NCI-H2107 treated with DMSO at 0.1 percent for 48 hours (cell line): ENCODE measurements at regions not wholly inside any gene's neighbourhood (a gene's known extent, or its start where the extent isn't known, plus 50 kb on each side); places are given as distances from the start of the nearest gene placed in this dataset.

Experiments
- DNase-seq: peaks from one replicate; lab custom pipeline; 2025; ENCODE audit not compliant: unreplicated experiment; lab: John Stamatoyannopoulos, UW

- no peak for DNase-seq
Observed at GRCh38 chr5:72032788-72033187, 74.5 kb upstream of the MAP1B start.

GRCh38 chr5:72034770-72035169 lies 72.5 kb upstream of the MAP1B start:
- DNase-seq = no peak

GRCh38 chr5:72035831-72036230 lies 71.4 kb upstream of the MAP1B start:
- no peak for DNase-seq

GRCh38 chr5:72036951-72037350 lies 70.3 kb upstream of the MAP1B start:
- no peak for DNase-seq

- no peak for DNase-seq
Observed at GRCh38 chr5:72040513-72040912, 66.8 kb upstream of the MAP1B start.

- no peak for DNase-seq
Observed at GRCh38 chr5:72041654-72042053, 65.6 kb upstream of the MAP1B start.

GRCh38 chr5:72042097-72042496 lies 65.2 kb upstream of the MAP1B start:
- no peak for DNase-seq

GRCh38 chr5:72045692-72046091 lies 61.6 kb upstream of the MAP1B start:
- no peak for DNase-seq

- no peak for DNase-seq
Observed at GRCh38 chr5:72046106-72046505, 61.2 kb upstream of the MAP1B start.

GRCh38 chr5:72055636-72056035 lies 51.6 kb upstream of the MAP1B start:
- DNase-seq = no peak
